HepG2 (cell line): ENCODE measurements at regions not wholly inside any gene's neighbourhood (a gene's known extent, or its start where the extent isn't known, plus 50 kb on each side); places are given as distances from the start of the nearest gene placed in this dataset.
"Not testable (repeated sequence)": the region's sequence is repeated elsewhere in the genome, so short reads cannot be mapped to it uniquely, and the experiment has no call there.

Experiments
- ATAC-seq: fragments of 200-7000 bp; cut with Tn5 transposase; 3 replicates; pipeline ENCODE4 v1.9.1; 2020; ENCODE audit warnings: mild to moderate bottlenecking, moderate library complexity
- BruUV-seq: library from RNA; stranded (reverse); fragments of 400-500 nt; replicated peaks from 2 replicates; lab custom pipeline; 2021; lab: Mats Ljungman, UMichigan
- CTCF ChIA-PET: fragments of 300-600 bp; formaldehyde crosslinking; extraction: SDS; loops from one replicate; lab custom pipeline; 2021; ENCODE audit warnings: low total read pairs, inconsistent platforms, low intra/inter-chr PET ratio; lab: Yijun Ruan, JAX
- POLR2A ChIA-PET: fragments of 350-600 bp; sonication (Branson Sonifier 250); formaldehyde crosslinking; loops from one replicate; lab custom pipeline; 2020; ENCODE audit warnings: antibody characterized with exemption, inconsistent platforms; lab: Yijun Ruan, JAX
- DNase-seq: peaks from one replicate; pipeline ENCODE4 v3.0.0-alpha.2; 2015; ENCODE audit warnings: low spot score
- FAIRE-seq: peaks from 3 replicates; lab custom pipeline; 2011; peaks lifted over from hg19 to GRCh38; lab: Jason Lieb, UNC
- H2AFZ ChIP-seq: one replicate; pipeline ENCODE4 v1.6.1; 2011; ENCODE audit warnings: low read length, inconsistent platforms
- H3K27ac ChIP-seq: fragments of 300-600 bp; 3 replicates; pipeline ENCODE4 v1.8.0; 2011; ENCODE audit warnings: mixed run types, mild to moderate bottlenecking, mixed read lengths, low read length, inconsistent platforms; ENCODE audit not compliant: insufficient read depth; ENCODE audit errors: extremely low read length
- H3K27me3 ChIP-seq, 2 experiments: fragments of 200-600 bp in 1 of 2; 2 replicates in 1 of 2; 3 replicates in 1 of 2; pipeline versions ENCODE4 v1.6.0 to v1.8.0; 2011; ENCODE audit warnings: low read length in 2 of 2, mild to moderate bottlenecking in 2 of 2, moderate library complexity in 2 of 2, inconsistent platforms in 1 of 2; ENCODE audit not compliant: insufficient read depth in 2 of 2, control insufficient read depth in 1 of 2
- H3K36me3 ChIP-seq, 2 experiments: fragments of 200-600 bp in 1 of 2; replicated peaks in 1 of 2; 2 replicates in 1 of 2; 3 replicates in 1 of 2; pipeline versions ENCODE4 v1.5.1 to v1.8.0; 2011; ENCODE audit warnings: low read length in 2 of 2, inconsistent platforms in 1 of 2; ENCODE audit not compliant: insufficient read depth in 2 of 2, control insufficient read depth in 1 of 2
- H3K4me1 ChIP-seq: 2 replicates; pipeline ENCODE4 v1.5.1; 2012; ENCODE audit warnings: low read length, inconsistent platforms; ENCODE audit not compliant: insufficient read depth
- H3K4me2 ChIP-seq: 2 replicates; pipeline ENCODE4 v1.6.0; 2011; ENCODE audit warnings: low read depth, low read length, inconsistent platforms
- H3K4me3 ChIP-seq, 3 experiments: fragments of 200-600 bp in 1 of 3; sonication (generic), shearing (Covaris generic) in 1 of 3; replicated peaks in 1 of 3; 2 replicates each; pipeline ENCODE4 v1.5.1; 2011 to 2016; ENCODE audit warnings: low read length in 3 of 3, inconsistent platforms in 2 of 3, low read depth in 2 of 3, mild to moderate bottlenecking in 2 of 3, control low read depth in 1 of 3, mixed read lengths in 1 of 3; ENCODE audit not compliant: insufficient read depth in 1 of 3
- H3K79me2 ChIP-seq: one replicate; pipeline ENCODE4 v1.6.1; 2011; ENCODE audit warnings: low read length, inconsistent platforms; ENCODE audit not compliant: insufficient read depth
- H3K9ac ChIP-seq: 2 replicates; pipeline ENCODE4 v1.6.0; 2011; ENCODE audit warnings: mild to moderate bottlenecking, low read depth, low read length, inconsistent platforms; ENCODE audit not compliant: insufficient read depth
- H3K9me3 ChIP-seq: 2 replicates; pipeline ENCODE4 v1.5.1; 2012; ENCODE audit warnings: mild to moderate bottlenecking, low read length
- H4K20me1 ChIP-seq: 2 replicates; pipeline ENCODE4 v1.6.0; 2011; ENCODE audit warnings: inconsistent platforms, mild to moderate bottlenecking, low read length, moderate library complexity; ENCODE audit not compliant: insufficient read depth
- CEBPB ChIP-seq: IDR thresholded peaks from 2 replicates; pipeline ENCODE4 v1.6.1; 2011; ENCODE audit warnings: low read depth, low read length, improper control_type of control experiment, borderline replicate concordance
- EHMT2 ChIP-seq: fragments of 200-600 bp; sonication (generic); IDR thresholded peaks from 2 replicates; pipeline ENCODE4 v1.7.0; 2017; ENCODE audit warnings: antibody characterized with exemption, low read depth, low read length, borderline replicate concordance
- MED13 ChIP-seq: sonication (generic); formaldehyde crosslinking; IDR thresholded peaks from 2 replicates; pipeline ENCODE4 v1.5.0; 2020; ENCODE audit warnings: missing genetic modification reagents
- WGBS: methylation state at CpG from one replicate; pipeline ENCODE4 v1.1.6; 2017; ENCODE audit warnings: low lambda C conversion rate; 5-methylcytosine and 5-hydroxymethylcytosine counted together
- in situ Hi-C: cut with HindIII; loops from 2 replicates; pipeline ENCODE4 v1.10.0; 2017; ENCODE audit warnings: low pct_unique_long_range_greater_than_20kb; ENCODE audit not compliant: extremely low pct_ligation_motif_present
- intact Hi-C: fragments of 100-400 bp; cut with micrococcal nuclease; formaldehyde crosslinking; loops from one replicate; pipeline ENCODE4 v1.10.0; 2022; ENCODE audit not compliant: unreplicated experiment

DNA sequence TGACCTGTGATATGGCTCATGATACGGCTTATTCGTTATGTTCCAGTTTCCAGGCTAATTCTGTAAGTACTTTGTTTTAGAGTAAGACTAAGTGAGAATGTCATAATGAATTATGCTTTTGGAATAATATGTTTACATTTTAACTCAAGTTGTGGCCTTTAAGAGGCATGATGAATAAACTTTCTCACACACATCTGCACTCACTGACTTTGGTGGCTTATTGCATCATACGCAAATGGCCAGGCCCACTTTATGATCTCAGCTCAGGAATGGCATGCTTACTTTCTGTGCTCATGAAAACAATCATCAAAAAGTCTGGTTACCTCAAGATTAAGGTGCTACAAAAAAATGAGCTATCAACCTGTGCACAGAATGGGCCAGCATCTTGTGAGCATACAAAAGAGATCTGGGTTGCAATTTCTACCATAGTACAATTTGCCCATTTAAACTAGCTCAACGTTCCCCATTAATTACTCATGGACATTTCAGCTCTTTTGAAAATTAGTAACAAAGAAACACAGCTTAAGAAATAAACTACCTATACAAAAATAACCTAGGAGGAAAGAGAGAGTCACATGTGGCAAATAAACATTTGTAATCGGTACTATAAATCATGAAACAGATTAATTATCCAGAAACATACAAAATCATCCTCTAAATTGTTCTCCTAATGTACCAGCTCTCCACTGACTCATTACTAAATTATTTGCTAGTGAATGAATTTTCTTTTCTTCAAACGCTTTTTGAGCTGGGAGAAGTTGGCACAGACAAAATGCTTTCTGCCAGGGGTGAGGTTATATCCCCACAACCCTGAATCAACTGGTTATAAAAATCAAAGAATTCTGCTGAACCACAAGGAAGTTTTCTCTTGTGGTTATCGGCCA, 439.0 kb upstream of the ADAMTS9 start:
- Histone ChIP-seq H3K4me2 (no peak overlapping the region), H3K9ac (no peak overlapping the region), H3K27ac (no peak overlapping the region), H2AFZ (no peak overlapping the region), H3K27me3 (no peaks in the 10 kb centered on the region), H3K4me1 (no peaks in the 10 kb centered on the region)
- CTCF ChIA-PET, result no interaction called here
- no peak for DNase-seq
- TF ChIP-seq MED13 (no peak), CEBPB (peak; percentile 67; the same call in 1 of the 2 replicates), EHMT2 (no peak)
- TF ChIP-seq, all 625 proteins: peak for 1
- H4K20me1 ChIP-seq, result no peaks in the 10 kb centered on the region
- FAIRE-seq (no peak), ATAC-seq (no peak)
- no peak overlapping the region for H3K4me3 ChIP-seq
- no peaks in the 10 kb centered on the region for H3K9me3 ChIP-seq
- BruUV-seq, result no TSS peak
- no peaks in the 10 kb centered on the region for H3K36me3 ChIP-seq
- intact Hi-C loops, result no loop called here
- WGBS, result 45% methylated on average over 7 of the region's 7 CpGs
- no peaks in the 10 kb centered on the region for H3K79me2 ChIP-seq
- POLR2A ChIA-PET, result no interaction called here
- in situ Hi-C loops, result no loop called here

DNA sequence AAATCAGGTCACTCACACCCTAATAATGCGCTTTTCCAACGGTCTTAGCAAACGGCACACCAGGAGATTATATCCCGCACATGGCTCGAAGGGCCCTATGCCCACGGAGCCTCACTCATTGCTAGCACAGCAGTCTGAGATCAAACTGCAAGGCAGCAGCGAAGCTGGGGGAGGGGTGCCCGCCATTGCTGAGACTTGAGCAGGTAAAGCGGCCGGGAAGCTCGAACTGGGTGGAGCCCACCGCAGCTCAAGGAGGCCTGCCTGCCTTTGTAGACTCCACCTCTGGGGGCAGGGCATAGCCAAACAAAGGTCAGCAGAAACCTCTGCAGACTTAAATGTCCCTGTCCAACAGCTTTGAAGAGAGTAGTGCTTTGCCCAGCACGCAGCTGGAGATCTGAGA, 432.4 kb upstream of the ADAMTS9 start:
- BruUV-seq, H3K27ac ChIP-seq, DNase-seq, FAIRE-seq, H3K9ac ChIP-seq, H3K27me3 ChIP-seq, H3K4me1 ChIP-seq, H2AFZ ChIP-seq, CTCF ChIA-PET, intact Hi-C loops, H3K79me2 ChIP-seq, ATAC-seq, in situ Hi-C loops, H4K20me1 ChIP-seq, H3K4me2 ChIP-seq, POLR2A ChIA-PET, H3K9me3 ChIP-seq, H3K4me3 ChIP-seq, H3K36me3 ChIP-seq: not testable (repeated sequence)
- WGBS, result 55% methylated on average over 8 of the region's 13 CpGs
